K562 (cell line): ENCODE measurements at regions not wholly inside any gene's neighbourhood (a gene's known extent, or its start where the extent isn't known, plus 50 kb on each side); places are given as distances from the start of the nearest gene placed in this dataset.

ENCODE experiments used
- ATAC-seq: fragments of 200-7000 bp; cut with Tn5 transposase; 3 replicates; pipeline ENCODE4 v1.9.1; 2020; ENCODE audit warnings: moderate library complexity
- BruUV-seq: library from RNA; stranded (reverse); fragments of 400-500 nt; replicated peaks from 2 replicates; lab custom pipeline; 2021; lab: Mats Ljungman, UMichigan
- CTCF ChIA-PET: fragments of 300-600 bp; formaldehyde crosslinking; extraction: SDS; loops from one replicate; lab custom pipeline; 2021; ENCODE audit warnings: low intra/inter-chr PET ratio; lab: Yijun Ruan, JAX
- POLR2A ChIA-PET: fragments of 300-600, 350-650 bp; sonication (Branson Sonifier 250); formaldehyde crosslinking; extraction: SDS; loops from one replicate; lab custom pipeline; 2021; ENCODE audit warnings: antibody characterized with exemption, inconsistent platforms; lab: Yijun Ruan, JAX
- DNase-seq, 4 experiments: peaks; one replicate each; pipeline versions ENCODE4 v3.0.0 to v3.0.0-alpha.2; 2011 to 2018; ENCODE audit warnings: low spot score in 3 of 4, mixed read lengths in 3 of 4; ENCODE audit errors: extremely low read depth in 1 of 4
- FAIRE-seq: peaks from 2 replicates; lab custom pipeline; 2011; peaks lifted over from hg19 to GRCh38; lab: Jason Lieb, UNC
- H2AFZ ChIP-seq: 2 replicates; pipeline ENCODE4 v1.6.0; 2011; ENCODE audit warnings: low read depth, low read length, control low read depth, inconsistent platforms
- H3K27ac ChIP-seq: fragments of 200-600 bp; 3 replicates; pipeline ENCODE4 v1.8.0; 2011; ENCODE audit warnings: low read depth, mild to moderate bottlenecking, control low read depth, inconsistent platforms, low read length, moderate library complexity, mixed read lengths; ENCODE audit errors: extremely low read depth
- H3K27me3 ChIP-seq, 2 experiments: fragments of 300-600 bp in 1 of 2; 2 replicates in 1 of 2; 3 replicates in 1 of 2; pipeline versions ENCODE4 v1.6.0 to v1.8.0; 2011; ENCODE audit warnings: inconsistent platforms in 2 of 2, low read length in 2 of 2, mild to moderate bottlenecking in 1 of 2, mixed read lengths in 1 of 2, moderate library complexity in 1 of 2; ENCODE audit not compliant: control insufficient read depth in 2 of 2, insufficient read depth in 2 of 2
- H3K36me3 ChIP-seq: fragments of 300-600 bp; 3 replicates; pipeline ENCODE4 v1.8.0; 2011; ENCODE audit warnings: mild to moderate bottlenecking, low read length, inconsistent platforms; ENCODE audit not compliant: control insufficient read depth, insufficient read depth
- H3K4me1 ChIP-seq, 2 experiments: fragments of 200-600 bp in 1 of 2; replicated peaks in 1 of 2; 2 replicates in 1 of 2; 3 replicates in 1 of 2; pipeline versions ENCODE4 v1.5.1 to v1.8.0; 2011; ENCODE audit warnings: inconsistent platforms in 2 of 2, low read length in 2 of 2, mild to moderate bottlenecking in 1 of 2, mixed read lengths in 1 of 2, moderate library complexity in 1 of 2; ENCODE audit not compliant: control insufficient read depth in 2 of 2, insufficient read depth in 2 of 2
- H3K4me2 ChIP-seq: 2 replicates; pipeline ENCODE4 v1.6.1; 2011; ENCODE audit warnings: low read length, control low read depth, inconsistent platforms, mixed read lengths; ENCODE audit not compliant: insufficient read depth
- H3K4me3 ChIP-seq: fragments of 200-600 bp; sonication (generic), shearing (Covaris generic); 2 replicates; pipeline ENCODE4 v1.5.1; 2016; ENCODE audit warnings: control low read depth, inconsistent platforms
- H3K79me2 ChIP-seq: fragments of 200-600 bp; 3 replicates; pipeline ENCODE4 v1.8.0; 2011; ENCODE audit warnings: low read length, inconsistent platforms; ENCODE audit not compliant: control insufficient read depth, insufficient read depth
- H3K9ac ChIP-seq, 2 experiments: 2 replicates each; pipeline versions ENCODE4 v1.6.0 to v1.6.1; 2011; ENCODE audit warnings: low read depth in 2 of 2, low read length in 2 of 2, control low read depth in 1 of 2, inconsistent platforms in 1 of 2, mild to moderate bottlenecking in 1 of 2, mixed read lengths in 1 of 2; ENCODE audit not compliant: insufficient read depth in 1 of 2
- H3K9me1 ChIP-seq: one replicate; pipeline ENCODE4 v1.6.0; 2011; ENCODE audit warnings: inconsistent platforms, mild to moderate bottlenecking, low read length, moderate library complexity; ENCODE audit not compliant: control insufficient read depth, insufficient read depth
- H3K9me3 ChIP-seq: replicated peaks from 2 replicates; pipeline ENCODE4 v1.5.1; 2011; ENCODE audit warnings: low read depth, low read length, inconsistent platforms; ENCODE audit not compliant: control insufficient read depth, insufficient read depth
- H4K20me1 ChIP-seq: replicated peaks from 2 replicates; pipeline ENCODE4 v1.6.1; 2011; ENCODE audit warnings: low read length, inconsistent platforms, mixed read lengths; ENCODE audit not compliant: control insufficient read depth, insufficient read depth
- CEBPG ChIP-seq, 3 experiments: fragments of 200-800 bp in 1 of 3; sonication (Bioruptor generic) in 1 of 3; sonication (generic) in 1 of 3; formaldehyde crosslinking in 1 of 3; IDR thresholded peaks in 2 of 3; conservative IDR thresholded peaks in 1 of 3; 2 replicates each; pipeline versions ENCODE4 v1.6.1 to v1.8.0; 2016 to 2022; ENCODE audit warnings: missing compliant biosample characterization in 2 of 3, missing genetic modification characterization in 2 of 3, mild to moderate bottlenecking in 1 of 3, missing genetic modification reagents in 1 of 3
- GABPB2 ChIP-seq: fragments of 250-450 bp; sonication (Bioruptor Pico); conservative IDR thresholded peaks from 2 replicates; pipeline ENCODE4 v1.5.1; 2021; ENCODE audit warnings: mild to moderate bottlenecking
- GATA2 ChIP-seq: sonication (generic); formaldehyde crosslinking; IDR thresholded peaks from 2 replicates; pipeline ENCODE4 v1.4.0; 2020; ENCODE audit warnings: mild to moderate bottlenecking, missing genetic modification reagents
- KDM1A ChIP-seq, 2 experiments: fragments of 450-650 bp; IDR thresholded peaks; 2 replicates each; pipeline ENCODE4 v1.6.1; 2016; ENCODE audit warnings: mild to moderate bottlenecking in 2 of 2
- KLF6 ChIP-seq: fragments of 250-450 bp; sonication (Bioruptor Pico); IDR thresholded peaks from 2 replicates; pipeline ENCODE4 v1.4.0; 2020; ENCODE audit warnings: mild to moderate bottlenecking, moderate library complexity, borderline replicate concordance
- NCOA2 ChIP-seq, 2 experiments: fragments of 450-650 bp; IDR thresholded peaks; 2 replicates each; pipeline ENCODE4 v1.6.1; 2018; ENCODE audit warnings: mild to moderate bottlenecking in 2 of 2, moderate library complexity in 1 of 2; ENCODE audit not compliant: partially characterized antibody in 2 of 2
- NFIX ChIP-seq: fragments of 250-450 bp; sonication (Bioruptor Pico); IDR thresholded peaks from 2 replicates; pipeline ENCODE4 v1.4.0; 2020; ENCODE audit warnings: low read depth, mild to moderate bottlenecking, moderate library complexity
- PHB2 ChIP-seq: fragments of 450-650 bp; IDR thresholded peaks from 2 replicates; pipeline ENCODE4 v1.6.1; 2017; ENCODE audit warnings: low read depth
- POLR2H ChIP-seq: IDR thresholded peaks from 2 replicates; pipeline ENCODE4 v1.6.1; 2016; ENCODE audit warnings: missing genetic modification characterization, low read depth, mild to moderate bottlenecking, control low read depth, missing compliant biosample characterization, moderate library complexity
- PTBP1 ChIP-seq: fragments of 200-400 bp; formaldehyde crosslinking; IDR thresholded peaks from 2 replicates; pipeline ENCODE4 v1.6.1; 2017; ENCODE audit warnings: low read depth, low read length
- PTTG1 ChIP-seq: fragments of 450-650 bp; IDR thresholded peaks from 2 replicates; pipeline ENCODE4 v1.6.1; 2016; ENCODE audit warnings: low read depth, mild to moderate bottlenecking, missing genetic modification characterization, missing compliant biosample characterization
- RBBP5 ChIP-seq: fragments of 200-600 bp; sonication (generic); IDR thresholded peaks from 2 replicates; pipeline ENCODE4 v1.6.1; 2012; ENCODE audit warnings: borderline replicate concordance, mild to moderate bottlenecking, low read length, control low read depth, inconsistent platforms; ENCODE audit not compliant: insufficient read depth, poor library complexity, severe bottlenecking
- RBM15 ChIP-seq: fragments of 200-400 bp; formaldehyde crosslinking; IDR thresholded peaks from 2 replicates; pipeline ENCODE4 v1.6.1; 2018; ENCODE audit warnings: mild to moderate bottlenecking, low read length, moderate library complexity; ENCODE audit not compliant: insufficient read depth
- ZFX ChIP-seq: sonication (generic); formaldehyde crosslinking; IDR thresholded peaks from 2 replicates; pipeline ENCODE4 v1.8.0; 2022; ENCODE audit warnings: mild to moderate bottlenecking, missing genetic modification reagents, moderate library complexity
- WGBS: fragments of 100-300 bp; shearing (Covaris generic); methylation state at CpG from one replicate; pipeline ENCODE4 v1.1.6; 2016; ENCODE audit warnings: low coverage, mixed read lengths; ENCODE audit not compliant: insufficient coverage; ENCODE audit errors: missing lambda C conversion rate; 5-methylcytosine and 5-hydroxymethylcytosine counted together
- in situ Hi-C: fragments of 300-500 bp; cut with MboI; formaldehyde crosslinking; loops from 4 replicates; pipeline ENCODE4 v1.15.0; 2018; ENCODE audit warnings: inconsistent platforms, mixed read lengths
- intact Hi-C: fragments of 100-400 bp; cut with micrococcal nuclease; formaldehyde crosslinking; loops from 2 replicates; pipeline ENCODE4 v1.14.2; 2022

GRCh38 chr10:101286248-101287046 lies 57.2 kb upstream of the LBX1 start:
- in situ Hi-C loops = no loop called here
- no peak for FAIRE-seq
- peaks cover 5 to 57% of the 10 kb centered on the region in 2 experiments for H3K27me3 ChIP-seq

More at GRCh38 chr10:101286248-101287046, 57.2 kb upstream of the LBX1 start:
- no TSS peak for BruUV-seq
- no peak overlapping the region for H3K27ac ChIP-seq
- peaks cover 0 to 14% of the 10 kb centered on the region in 2 experiments; a peak in 3 of 5 replicates for H3K4me1 ChIP-seq
- no peaks in the 10 kb centered on the region for H3K79me2 ChIP-seq
- no peak overlapping the region for H3K4me3 ChIP-seq
- ATAC-seq (no peak), DNase-seq (no peak)
- ChIA-PET POLR2A (no interaction called here), CTCF (interaction anchor here (0.6 kb wide), 1 partner anchor 8 kb away, joined by 3 read pairs; no protein-coding TSS in a partner anchor)
- H3K9ac ChIP-seq = no peak overlapping the region
- no peaks in the 10 kb centered on the region for H4K20me1 ChIP-seq
- TF ChIP-seq KLF6 (CRISPR knock-in tag) (no peak), GABPB2 (CRISPR knock-in tag) (no peak), GATA2 (CRISPR knock-in tag) (no peak), NFIX (CRISPR knock-in tag) (no peak), ZFX (CRISPR knock-in tag) (no peak), CEBPG (CRISPR knock-in tag; IDR thresholded peaks at IDR 0.05) (no peak), CEBPG (tag; conservative IDR thresholded peaks at IDR 0.05 in 1 of 2, IDR thresholded peaks at IDR 0.05 in 1 of 2) (no peak), RBM15 (no peak), KDM1A (IDR thresholded peaks at IDR 0.05) (no peak), PHB2 (no peak), PTBP1 (no peak), RBBP5 (no peak), PTTG1 (tag) (no peak), NCOA2 (IDR thresholded peaks at IDR 0.05; ENCODE audit: partially characterized antibody in 2 of 2) (no peak), POLR2H (no peak)
- TF ChIP-seq, all 486 proteins: peak for 0
- H3K4me2 ChIP-seq = no peak overlapping the region
- WGBS = 10% methylated on average over 8 of the region's 12 CpGs
- no peaks in the 10 kb centered on the region for H3K9me3 ChIP-seq
- intact Hi-C loops = loop anchor here (5.0 kb wide), 1 partner anchor 124 kb away; no protein-coding TSS in a partner anchor
- no peaks in the 10 kb centered on the region for H3K9me1 ChIP-seq
- H3K36me3 ChIP-seq = no peaks in the 10 kb centered on the region
- H2AFZ ChIP-seq = no peak overlapping the region
